HEK293 (cell line): ENCODE measurements at regions not wholly inside any gene's neighbourhood (a gene's known extent, or its start where the extent isn't known, plus 50 kb on each side); places are given as distances from the start of the nearest gene placed in this dataset.

ENCODE experiments used
- CTCF ChIA-PET: fragments of 350-600 bp; formaldehyde crosslinking; extraction: SDS; loops from one replicate; lab custom pipeline; 2021; ENCODE audit warnings: antibody characterized with exemption; lab: Yijun Ruan, JAX
- POLR2A ChIA-PET: fragments of 300-600 bp; formaldehyde crosslinking; extraction: SDS; loops from one replicate; lab custom pipeline; 2020; ENCODE audit warnings: antibody characterized with exemption, inconsistent platforms; lab: Yijun Ruan, JAX
- H3K27ac ChIP-seq: fragments of 200-500 bp; sonication (Bioruptor generic); 2 replicates; pipeline ENCODE4 v1.5.1; 2014; ENCODE audit warnings: low read depth, low read length, control low read depth, inconsistent platforms; ENCODE audit errors: extremely low read depth
- H3K36me3 ChIP-seq, 2 experiments: fragments of 200-500 bp in 1 of 2; sonication (Bioruptor generic) in 1 of 2; 1 replicate in 1 of 2; 2 replicates in 1 of 2; pipeline ENCODE4 v1.5.1; 2014 to 2017; ENCODE audit warnings: inconsistent platforms in 2 of 2, low read length in 2 of 2; ENCODE audit not compliant: control insufficient read depth in 2 of 2, insufficient read depth in 1 of 2
- H3K4me1 ChIP-seq: fragments of 200-500 bp; sonication (Bioruptor generic); 2 replicates; pipeline ENCODE4 v1.5.1; 2014; ENCODE audit warnings: mild to moderate bottlenecking, low read length, inconsistent platforms; ENCODE audit not compliant: control insufficient read depth, insufficient read depth
- H3K4me3 ChIP-seq: 2 replicates; pipeline ENCODE4 v1.5.1; 2011; ENCODE audit warnings: low read depth, mild to moderate bottlenecking, control low read depth, low read length, moderate library complexity
- H3K9me3 ChIP-seq: fragments of 200-500 bp; sonication (Bioruptor generic); 2 replicates; pipeline ENCODE4 v1.5.1; 2014; ENCODE audit warnings: low read depth, low read length, inconsistent platforms; ENCODE audit not compliant: control insufficient read depth, insufficient read depth
- HOXD13 ChIP-seq: sonication (generic); formaldehyde crosslinking; IDR thresholded peaks from 2 replicates; pipeline ENCODE4 v1.8.0; 2022; ENCODE audit warnings: missing genetic modification reagents, borderline replicate concordance
- PBX3 ChIP-seq: sonication (generic); formaldehyde crosslinking; IDR thresholded peaks from 2 replicates; pipeline ENCODE4 v1.8.1; 2022; ENCODE audit warnings: mild to moderate bottlenecking, moderate library complexity, missing genetic modification reagents
- ZBTB10 ChIP-seq: fragments of 450-650 bp; formaldehyde crosslinking; IDR thresholded peaks from 2 replicates; pipeline ENCODE4 v1.5.1; 2016; ENCODE audit warnings: missing biosample characterization, missing genetic modification characterization
- ZBTB8A ChIP-seq: fragments of 450-650 bp; formaldehyde crosslinking; IDR thresholded peaks from 2 replicates; pipeline ENCODE4 v1.5.1; 2016; ENCODE audit warnings: missing biosample characterization, missing genetic modification characterization
- ZNF18 ChIP-seq: fragments of 450-650 bp; formaldehyde crosslinking; IDR thresholded peaks from 2 replicates; pipeline ENCODE4 v1.5.1; 2016; ENCODE audit warnings: missing biosample characterization, missing genetic modification characterization
- ZNF211 ChIP-seq: fragments of 450-650 bp; formaldehyde crosslinking; IDR thresholded peaks from 2 replicates; pipeline ENCODE4 v1.5.1; 2016; ENCODE audit warnings: low read depth, missing biosample characterization, missing genetic modification characterization
- ZNF324 ChIP-seq: fragments of 450-650 bp; formaldehyde crosslinking; IDR thresholded peaks from 2 replicates; pipeline ENCODE4 v1.5.1; 2016; ENCODE audit warnings: missing biosample characterization, missing genetic modification characterization
- ZNF362 ChIP-seq: fragments of 450-650 bp; formaldehyde crosslinking; IDR thresholded peaks from 2 replicates; pipeline ENCODE4 v1.5.1; 2016; ENCODE audit warnings: missing biosample characterization, missing genetic modification characterization
- ZNF37A ChIP-seq: fragments of 450-650 bp; IDR thresholded peaks from 2 replicates; pipeline ENCODE4 v1.5.1; 2018; ENCODE audit warnings: missing biosample characterization, missing genetic modification characterization
- ZNF416 ChIP-seq: fragments of 450-650 bp; formaldehyde crosslinking; IDR thresholded peaks from 2 replicates; pipeline ENCODE4 v1.5.1; 2016; ENCODE audit warnings: missing biosample characterization, missing genetic modification characterization
- ZNF423 ChIP-seq: fragments of 450-650 bp; formaldehyde crosslinking; IDR thresholded peaks from 2 replicates; pipeline ENCODE4 v1.5.1; 2016; ENCODE audit warnings: missing biosample characterization, missing genetic modification characterization
- ZNF514 ChIP-seq: fragments of 450-650 bp; formaldehyde crosslinking; IDR thresholded peaks from 2 replicates; pipeline ENCODE4 v1.5.1; 2016; ENCODE audit warnings: missing biosample characterization, missing genetic modification characterization
- ZNF518A ChIP-seq: fragments of 450-650 bp; formaldehyde crosslinking; conservative IDR thresholded peaks from 2 replicates; pipeline ENCODE4 v1.5.1; 2016; ENCODE audit warnings: low read depth, missing biosample characterization, missing genetic modification characterization
- ZNF530 ChIP-seq: fragments of 450-650 bp; formaldehyde crosslinking; IDR thresholded peaks from 2 replicates; pipeline ENCODE4 v1.5.1; 2016; ENCODE audit warnings: low read depth, missing biosample characterization, missing genetic modification characterization
- ZNF580 ChIP-seq: fragments of 450-650 bp; formaldehyde crosslinking; IDR thresholded peaks from 2 replicates; pipeline ENCODE4 v1.5.1; 2016; ENCODE audit warnings: missing biosample characterization, missing genetic modification characterization
- ZNF670 ChIP-seq: fragments of 450-650 bp; formaldehyde crosslinking; IDR thresholded peaks from 2 replicates; pipeline ENCODE4 v1.5.1; 2016; ENCODE audit warnings: missing biosample characterization, missing genetic modification characterization, low read depth
- ZNF768 ChIP-seq: fragments of 450-650 bp; formaldehyde crosslinking; IDR thresholded peaks from 2 replicates; pipeline ENCODE4 v1.5.1; 2018; ENCODE audit warnings: missing biosample characterization, mild to moderate bottlenecking, missing genetic modification characterization
- ZNF776 ChIP-seq: fragments of 450-650 bp; formaldehyde crosslinking; IDR thresholded peaks from 2 replicates; pipeline ENCODE4 v1.5.0; 2017; ENCODE audit warnings: missing biosample characterization, missing genetic modification characterization, borderline replicate concordance
- ZSCAN5A ChIP-seq: fragments of 450-650 bp; formaldehyde crosslinking; IDR thresholded peaks from 2 replicates; pipeline ENCODE4 v1.5.1; 2016; ENCODE audit warnings: missing biosample characterization, missing genetic modification characterization

- no peaks in the 10 kb centered on the region for H3K36me3 ChIP-seq
- no peaks in the 10 kb centered on the region for H3K4me1 ChIP-seq
- TF ChIP-seq ZNF211 (no peak), ZNF514 (tag by site-specific recombination) (no peak), HOXD13 (CRISPR knock-in tag) (no peak), ZNF580 (no peak), PBX3 (CRISPR knock-in tag) (no peak), ZNF670 (no peak), ZNF37A (tag by site-specific recombination) (no peak), ZBTB8A (tag by site-specific recombination) (no peak), ZNF776 (tag by site-specific recombination) (no peak), ZBTB10 (tag by site-specific recombination) (no peak), ZSCAN5A (tag by site-specific recombination) (no peak), ZNF18 (no peak)
- POLR2A ChIA-PET = no interaction called here
- H3K4me3 ChIP-seq = no peak overlapping the region
- H3K9me3 ChIP-seq = no peaks in the 10 kb centered on the region
- CTCF ChIA-PET = no interaction called here
- H3K27ac ChIP-seq = no peak overlapping the region
These were observed 194.6 kb downstream of the GAS1 start for GRCh38 chr9:86752733-86753132.

- no peak overlapping the region for H3K4me3 ChIP-seq
- POLR2A ChIA-PET = no interaction called here
- no peak overlapping the region for H3K27ac ChIP-seq
- no peaks in the 10 kb centered on the region for H3K9me3 ChIP-seq
- no peaks in the 10 kb centered on the region for H3K4me1 ChIP-seq
- no peaks in the 10 kb centered on the region for H3K36me3 ChIP-seq
- CTCF ChIA-PET = no interaction called here
- TF ChIP-seq ZNF423 (tag by site-specific recombination) (no peak), ZNF518A (tag by site-specific recombination) (no peak), ZNF530 (no peak), ZNF768 (no peak), ZNF362 (tag by site-specific recombination) (no peak), ZNF416 (no peak), ZNF324 (tag by site-specific recombination) (no peak)
These were observed 195.3 kb downstream of the GAS1 start for GRCh38 chr9:86751956-86752355.
